LNCaP clone FGC (cell line): ENCODE measurements at regions not wholly inside any gene's neighbourhood (a gene's known extent, or its start where the extent isn't known, plus 50 kb on each side); places are given as distances from the start of the nearest gene placed in this dataset.

Experiments
- DNase-seq: peaks from one replicate; pipeline ENCODE4 v3.0.0-alpha.2; 2011; ENCODE audit warnings: low read depth
- H3K4me3 ChIP-seq: 2 replicates; pipeline ENCODE4 v1.5.1; 2011; ENCODE audit warnings: mild to moderate bottlenecking, low read depth, low read length, control low read depth
- TF ChIP-seq, protein P1 (sequence below): IDR thresholded peaks from 2 replicates; pipeline ENCODE4 v1.5.1; 2012; ENCODE audit warnings: mild to moderate bottlenecking; ENCODE audit not compliant: control insufficient read depth, insufficient read depth; ENCODE audit errors: extremely low read depth

DNA sequence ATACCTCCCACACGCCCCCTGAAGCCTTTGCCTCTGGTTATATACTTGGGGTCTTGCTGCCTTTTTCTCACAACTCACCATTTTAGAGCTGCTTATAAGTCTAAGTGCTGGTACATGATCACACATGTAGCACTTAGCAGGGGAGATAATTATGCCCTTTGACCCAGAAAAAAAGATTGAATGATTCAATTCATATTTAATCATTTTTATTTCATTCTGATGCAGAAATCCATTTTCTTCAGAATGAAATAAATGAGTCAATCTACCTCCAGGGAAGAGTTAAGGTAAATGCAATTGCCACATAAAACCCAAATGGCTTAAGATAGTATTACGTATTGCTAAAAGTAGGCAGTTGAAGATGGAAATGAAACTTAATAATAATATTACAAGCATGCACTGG is 414.6 kb upstream of the PRICKLE1 start:
- no peak overlapping the region for H3K4me3 ChIP-seq
- no peak for DNase-seq
- TF ChIP-seq, protein P1, sequence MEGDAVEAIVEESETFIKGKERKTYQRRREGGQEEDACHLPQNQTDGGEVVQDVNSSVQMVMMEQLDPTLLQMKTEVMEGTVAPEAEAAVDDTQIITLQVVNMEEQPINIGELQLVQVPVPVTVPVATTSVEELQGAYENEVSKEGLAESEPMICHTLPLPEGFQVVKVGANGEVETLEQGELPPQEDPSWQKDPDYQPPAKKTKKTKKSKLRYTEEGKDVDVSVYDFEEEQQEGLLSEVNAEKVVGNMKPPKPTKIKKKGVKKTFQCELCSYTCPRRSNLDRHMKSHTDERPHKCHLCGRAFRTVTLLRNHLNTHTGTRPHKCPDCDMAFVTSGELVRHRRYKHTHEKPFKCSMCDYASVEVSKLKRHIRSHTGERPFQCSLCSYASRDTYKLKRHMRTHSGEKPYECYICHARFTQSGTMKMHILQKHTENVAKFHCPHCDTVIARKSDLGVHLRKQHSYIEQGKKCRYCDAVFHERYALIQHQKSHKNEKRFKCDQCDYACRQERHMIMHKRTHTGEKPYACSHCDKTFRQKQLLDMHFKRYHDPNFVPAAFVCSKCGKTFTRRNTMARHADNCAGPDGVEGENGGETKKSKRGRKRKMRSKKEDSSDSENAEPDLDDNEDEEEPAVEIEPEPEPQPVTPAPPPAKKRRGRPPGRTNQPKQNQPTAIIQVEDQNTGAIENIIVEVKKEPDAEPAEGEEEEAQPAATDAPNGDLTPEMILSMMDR, result no peak

DNA sequence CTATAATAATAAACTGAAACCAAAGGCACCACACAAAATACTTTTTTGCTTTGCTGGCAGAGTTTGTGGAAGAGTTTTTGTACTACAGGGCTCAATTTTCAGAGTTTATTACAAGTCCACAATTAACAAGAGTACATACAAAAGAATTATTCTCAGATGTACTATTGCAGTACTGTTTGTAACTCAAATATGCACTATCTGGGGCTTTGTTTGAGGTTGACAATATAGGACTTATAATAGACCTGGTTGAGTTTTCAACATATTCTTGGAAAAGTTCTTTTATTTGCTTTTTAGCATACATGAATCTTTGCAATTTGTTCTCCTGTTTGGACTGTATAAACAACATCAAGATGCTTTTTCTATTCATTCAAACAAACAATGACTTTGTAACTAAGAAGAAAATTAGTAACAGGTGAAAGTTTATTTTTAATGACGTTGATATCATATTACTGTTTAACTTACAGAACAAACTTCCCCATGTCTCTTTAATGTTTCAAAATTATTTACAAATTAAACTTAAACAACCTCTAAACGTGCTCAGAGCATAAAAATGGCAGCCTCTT is 407.4 kb upstream of the PRICKLE1 start:
- TF ChIP-seq, protein P1, result no peak
- H3K4me3 ChIP-seq, result no peak overlapping the region
- DNase-seq, result peak; percentile 6

DNA sequence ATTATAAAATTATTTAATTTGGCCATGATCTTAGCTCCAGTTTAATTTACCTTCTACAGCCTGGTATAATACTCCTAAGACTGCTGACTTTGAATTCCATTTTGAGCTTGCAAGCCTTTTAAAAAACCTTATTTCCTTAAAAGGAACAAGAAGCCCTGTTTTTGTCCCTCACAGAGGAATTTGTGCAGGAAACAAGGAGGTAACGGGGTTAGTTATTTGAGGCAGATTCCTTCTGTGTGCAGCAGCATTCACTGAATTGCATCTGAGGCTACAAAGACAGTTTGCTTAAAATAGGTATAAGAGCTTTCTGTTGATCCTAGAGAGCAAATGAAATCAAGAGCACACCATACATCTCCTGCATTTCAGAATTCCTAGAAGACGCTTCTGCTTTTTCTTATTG is 403.3 kb upstream of the PRICKLE1 start:
- DNase-seq, result no peak
- H3K4me3 ChIP-seq, result no peak overlapping the region
- TF ChIP-seq, protein P1, result no peak

DNA sequence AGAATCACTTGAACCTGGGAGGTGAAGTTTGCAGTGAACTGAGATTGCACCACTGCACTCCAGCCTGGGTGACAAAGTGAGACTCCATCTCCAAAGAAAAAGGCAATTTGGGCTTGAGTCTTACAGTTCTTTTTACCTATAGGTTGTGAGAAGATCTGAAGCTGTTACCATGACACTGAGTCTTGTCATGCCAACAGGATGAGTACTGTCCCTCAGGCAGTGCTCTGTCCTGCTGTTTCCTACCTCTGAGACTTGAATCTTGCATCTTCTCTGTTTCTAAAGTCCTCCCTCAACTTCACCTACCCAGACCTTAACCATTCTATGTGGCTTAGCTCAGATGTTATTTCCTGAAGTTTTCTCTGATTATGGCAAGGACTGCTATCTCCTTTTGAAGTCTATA is 400.8 kb upstream of the PRICKLE1 start:
- H3K4me3 ChIP-seq, result no peak overlapping the region
- TF ChIP-seq, protein P1, result no peak
- no peak for DNase-seq

DNA sequence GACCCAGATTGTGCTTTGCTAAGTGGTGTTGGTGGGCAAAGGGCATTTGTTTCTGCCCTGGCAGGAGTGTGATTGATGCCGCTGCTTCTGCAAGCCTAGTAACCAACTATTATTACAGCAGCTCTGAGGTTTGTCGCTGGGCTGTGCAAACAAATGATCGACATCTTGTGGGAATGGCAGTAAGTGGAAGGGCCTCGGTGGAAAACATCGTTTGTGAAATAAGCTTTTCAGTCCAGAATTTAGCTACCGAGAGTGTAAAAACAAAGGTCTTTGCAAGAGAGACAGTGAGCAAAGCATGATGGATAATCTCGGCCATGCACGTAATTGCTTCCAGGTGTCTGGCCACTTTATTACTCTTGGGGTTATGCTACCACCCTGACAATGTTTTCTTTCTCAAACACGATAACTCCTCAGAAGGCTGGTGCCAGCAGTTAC is 397.7 kb upstream of the PRICKLE1 start:
- DNase-seq, result no peak
- TF ChIP-seq, protein P1, result no peak
- no peak overlapping the region for H3K4me3 ChIP-seq

DNA sequence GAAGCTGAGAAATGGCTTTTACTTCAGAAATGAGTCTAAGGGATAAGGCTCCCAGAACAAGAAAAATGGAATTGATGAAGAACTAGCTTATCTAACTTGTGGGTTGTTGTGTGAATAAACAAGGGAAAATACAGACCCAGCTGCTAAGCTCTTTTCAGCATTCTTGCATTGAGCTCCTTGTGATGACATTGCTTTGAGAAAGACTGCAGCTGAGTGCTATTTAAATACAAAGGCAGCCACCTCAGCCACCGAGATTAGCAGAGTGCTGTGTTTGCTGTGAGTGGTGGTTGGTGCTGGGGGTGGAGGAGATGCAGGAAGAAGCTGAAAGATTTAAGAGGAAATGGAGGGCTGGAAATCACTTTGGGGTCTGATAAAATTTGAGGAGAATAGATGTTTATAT is 396.0 kb upstream of the PRICKLE1 start:
- DNase-seq, result no peak
- TF ChIP-seq, protein P1, result no peak
- H3K4me3 ChIP-seq, result no peak overlapping the region

DNA sequence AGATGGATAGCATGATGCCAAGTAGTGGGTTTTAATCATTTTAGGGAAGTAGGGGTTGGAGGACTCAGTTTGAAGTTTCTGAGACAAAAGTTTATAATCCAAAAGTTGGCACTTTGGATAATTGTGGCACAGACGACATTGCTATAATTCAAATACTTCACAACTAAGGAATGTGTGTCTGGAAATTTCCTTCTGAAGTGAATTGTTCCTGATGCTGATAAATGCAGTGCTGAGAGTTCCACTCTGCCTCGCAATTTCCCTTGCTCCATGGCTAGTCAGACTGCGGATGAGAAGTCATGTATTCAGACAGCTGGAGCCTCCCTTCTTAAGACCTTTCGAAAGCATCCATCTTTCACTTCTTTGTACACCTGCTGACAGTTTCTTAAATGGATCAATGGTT is 393.3 kb upstream of the PRICKLE1 start:
- TF ChIP-seq, protein P1, result no peak
- DNase-seq, result no peak

More for the DNA sequence above, 393.3 kb upstream of the PRICKLE1 start:
- H3K4me3 ChIP-seq, result no peak overlapping the region
